SHP77 treated with DMSO at 0.1 percent for 48 hours (cell line): ENCODE measurements at regions not wholly inside any gene's neighbourhood (a gene's known extent, or its start where the extent isn't known, plus 50 kb on each side); places are given as distances from the start of the nearest gene placed in this dataset.
"Not testable (repeated sequence)": the region's sequence is repeated elsewhere in the genome, so short reads cannot be mapped to it uniquely, and the experiment has no call there.

Source experiments
- DNase-seq: peaks from one replicate; lab custom pipeline; 2025; lab: John Stamatoyannopoulos, UW

DNA sequence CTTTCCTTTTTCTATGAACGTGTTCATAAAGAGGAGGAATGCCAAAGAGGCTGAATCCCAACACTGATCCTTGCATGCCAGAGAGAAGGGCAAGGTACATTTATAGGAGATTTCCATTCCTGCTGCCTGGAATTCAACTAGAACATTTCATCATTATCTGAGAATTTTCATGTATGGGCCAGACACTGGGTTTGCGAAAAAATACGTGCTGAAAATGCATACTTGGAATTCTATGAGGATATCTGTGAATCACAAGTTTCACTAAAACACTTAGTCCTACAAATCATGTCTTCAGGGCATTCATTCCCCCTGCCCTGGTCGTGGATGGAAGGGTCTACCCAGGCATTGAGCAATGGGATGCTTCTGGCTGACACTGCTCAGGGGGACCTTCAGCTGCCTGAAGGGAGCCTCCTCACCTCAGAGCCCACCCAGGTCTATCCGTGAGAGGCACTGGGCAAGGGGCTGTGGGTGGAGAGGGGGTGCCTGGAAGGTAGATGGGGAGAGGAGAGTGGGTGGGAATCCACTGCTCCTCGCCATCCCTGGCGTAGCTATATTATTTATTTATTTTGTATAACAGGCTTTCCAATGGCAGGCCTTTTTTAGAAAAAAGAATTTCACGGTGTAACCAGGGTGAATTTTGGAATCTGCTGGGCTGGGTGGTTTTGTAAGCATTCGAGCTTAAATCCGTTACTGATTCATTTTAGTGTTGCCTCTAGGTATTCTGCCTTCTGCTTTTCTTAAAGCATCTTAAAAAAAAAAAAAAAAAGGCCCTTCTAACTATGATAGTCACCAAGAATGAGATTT lies 560.6 kb upstream of the ID2 start:
- DNase-seq: no peak

DNA sequence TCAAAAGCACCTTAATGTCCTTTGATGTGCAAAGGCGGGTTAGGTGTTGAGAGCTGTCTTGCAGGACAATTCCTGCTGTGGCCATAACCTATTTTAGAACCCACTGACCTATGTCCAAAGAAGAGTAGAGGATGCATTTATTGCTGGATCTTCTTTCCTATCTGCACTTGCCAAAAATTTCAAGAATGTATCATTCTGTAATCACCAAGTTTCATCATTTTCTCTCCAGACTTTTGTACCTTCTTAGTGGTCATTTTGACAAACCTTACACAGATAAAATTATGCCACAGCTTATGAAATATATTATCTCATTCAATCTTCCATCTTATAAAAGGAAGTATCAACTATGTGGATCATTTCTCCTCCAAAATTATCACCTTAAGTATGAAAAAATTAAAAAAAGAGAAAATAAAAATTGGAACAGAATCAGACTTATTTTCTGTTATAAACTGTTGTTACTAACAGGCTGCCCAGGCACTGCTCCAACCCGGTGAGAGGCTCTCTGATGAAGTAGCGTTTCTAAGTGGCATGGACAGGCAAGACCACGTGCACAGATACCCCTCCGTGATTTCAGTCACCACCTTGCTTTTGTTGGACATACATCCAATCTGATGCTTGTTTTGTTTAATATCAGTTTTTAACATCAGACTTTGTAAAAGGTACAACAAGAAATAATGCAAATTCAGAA lies 559.9 kb upstream of the ID2 start:
- DNase-seq: no peak

DNA sequence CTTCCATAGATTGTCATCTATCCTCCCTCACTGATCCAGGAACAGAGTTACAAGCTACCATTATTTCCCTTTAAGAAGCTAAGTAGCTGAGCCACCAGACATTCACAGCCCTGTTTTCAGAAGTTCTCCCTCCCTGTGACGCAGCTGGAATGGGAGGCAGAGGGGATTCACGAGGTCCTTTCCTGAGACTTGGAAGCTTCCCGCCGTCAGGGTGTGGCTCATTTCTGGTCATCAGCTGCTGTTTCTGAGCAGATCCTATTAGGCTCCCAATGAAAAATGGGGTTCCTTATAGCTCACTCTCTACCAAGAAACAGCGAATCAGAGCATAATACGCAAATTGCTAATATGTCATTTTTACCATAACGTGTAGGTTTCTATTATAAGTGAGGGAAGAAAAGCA lies 559.3 kb upstream of the ID2 start:
- no peak for DNase-seq

DNA sequence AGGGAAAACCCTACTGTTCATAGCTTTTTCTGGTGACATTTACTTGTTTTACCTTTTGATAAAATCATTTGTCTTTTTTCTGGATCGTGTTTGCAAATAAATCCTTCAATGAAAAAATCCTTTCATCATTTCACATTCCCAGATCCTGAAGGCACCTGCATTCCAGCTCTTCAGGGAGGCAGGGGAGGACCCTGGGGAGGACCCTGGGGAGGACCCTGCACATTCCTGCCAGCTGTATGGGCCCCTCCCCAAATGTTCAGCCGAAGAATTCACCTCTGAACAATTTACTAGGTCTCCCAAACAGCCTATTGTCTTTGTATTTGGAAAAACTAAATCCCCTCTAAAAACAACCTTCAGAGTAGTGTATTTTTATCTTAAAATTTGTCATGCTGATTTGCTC lies 558.4 kb upstream of the ID2 start:
- DNase-seq: no peak

DNA sequence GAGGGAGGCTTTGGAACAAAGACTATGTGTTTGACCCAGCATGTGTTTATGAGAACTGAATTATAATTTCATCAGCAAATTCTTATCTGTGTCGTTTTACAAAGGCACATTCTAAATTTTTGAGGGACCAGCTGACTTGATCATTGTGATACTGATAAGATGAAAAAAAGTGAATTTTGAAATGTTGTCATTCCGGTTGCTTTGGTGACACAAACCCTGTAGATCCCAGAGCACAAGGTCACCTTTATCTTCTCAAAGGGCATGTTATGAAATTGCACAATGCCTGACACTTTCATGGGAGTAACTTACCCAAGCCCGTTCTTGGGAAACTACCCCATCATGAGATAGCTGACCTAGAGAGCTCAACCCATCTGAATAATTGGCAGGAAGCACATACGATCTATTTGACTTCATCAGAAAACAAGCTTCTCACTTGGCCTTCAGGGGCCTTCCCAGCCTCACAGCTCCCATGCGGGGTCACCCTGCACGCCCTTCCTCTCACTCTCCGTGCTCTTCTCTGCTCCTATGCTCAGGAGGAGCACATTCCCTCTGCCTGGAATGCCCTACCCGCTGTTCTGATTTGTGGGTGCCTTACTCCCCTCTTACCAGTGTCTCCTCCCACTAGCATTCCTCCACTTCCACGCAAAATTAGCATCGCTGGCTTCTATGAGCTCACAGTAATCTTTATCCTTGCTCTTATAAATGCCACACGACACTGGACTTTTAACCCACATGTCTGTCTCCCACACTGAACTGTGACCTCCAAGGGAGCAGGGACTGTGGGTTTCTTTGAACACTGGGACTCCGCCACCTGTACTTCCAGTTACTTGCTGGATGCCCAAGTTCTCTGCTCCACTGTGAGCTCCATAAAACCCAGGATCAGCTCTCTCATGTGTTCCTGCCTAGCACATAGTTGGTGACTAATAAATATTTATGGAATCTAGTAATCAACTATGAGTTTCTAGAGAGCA lies 555.8 kb upstream of the ID2 start:
- DNase-seq: no peak

DNA sequence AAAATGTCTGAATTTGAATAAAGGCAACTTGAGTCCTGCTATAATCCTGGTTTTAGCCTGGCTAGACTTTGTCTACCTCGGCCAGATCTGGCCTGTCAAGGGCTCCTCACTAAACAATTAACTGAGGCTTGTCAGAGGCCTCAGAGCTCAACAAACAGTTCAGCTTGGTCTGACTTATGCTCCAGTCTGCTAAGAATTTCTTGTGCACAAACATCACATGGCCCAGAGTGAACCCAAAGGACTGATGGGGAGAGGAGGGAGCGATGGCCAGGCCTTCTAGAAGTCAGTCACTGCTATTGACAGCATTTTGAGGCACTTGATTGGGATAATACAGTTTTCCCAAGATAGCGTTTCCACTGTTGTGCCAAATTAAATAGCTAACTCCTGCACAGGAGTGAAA lies 555.1 kb upstream of the ID2 start:
- DNase-seq: no peak

DNA sequence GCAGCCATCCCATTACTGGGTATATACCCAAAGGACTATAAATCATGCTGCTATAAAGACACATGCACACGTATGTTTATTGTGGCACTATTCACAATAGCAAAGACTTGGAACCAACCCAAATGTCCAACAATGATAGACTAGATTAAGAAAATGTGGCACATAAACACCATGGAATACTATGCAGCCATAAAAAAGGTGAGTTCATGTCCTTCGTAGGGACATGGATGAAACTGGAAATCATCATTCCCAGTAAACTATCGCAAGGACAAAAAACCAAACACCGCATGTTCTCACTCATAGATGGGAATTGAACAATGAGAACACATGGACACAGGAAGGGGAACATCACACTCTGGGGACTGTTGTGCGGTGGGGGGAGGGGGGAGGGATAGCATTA lies 550.4 kb upstream of the ID2 start:
- DNase-seq: not testable (repeated sequence)

DNA sequence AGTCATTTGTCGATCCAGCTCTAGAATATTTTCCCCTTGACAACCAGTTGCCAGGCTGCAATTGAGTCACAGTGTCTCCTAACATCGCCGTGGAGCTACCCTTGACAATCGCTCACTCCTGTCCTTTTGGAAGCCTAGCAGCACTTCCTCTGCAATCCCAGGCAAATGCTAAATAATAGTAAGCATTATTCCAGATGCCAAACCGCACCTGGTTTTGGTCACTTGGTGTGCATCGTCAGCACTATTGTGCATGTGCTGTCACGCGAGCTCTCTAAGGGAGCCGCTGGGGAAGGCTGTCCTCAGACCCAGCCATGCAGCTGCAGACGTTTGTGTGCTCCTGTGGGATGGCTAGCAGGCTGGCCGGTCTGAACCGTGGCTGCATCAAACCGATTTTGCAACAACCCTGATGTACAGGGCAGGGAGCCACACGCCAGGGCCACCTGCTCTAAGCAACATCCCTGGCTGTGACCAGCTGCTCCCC lies 549.5 kb upstream of the ID2 start:
- DNase-seq: peak; percentile 92

DNA sequence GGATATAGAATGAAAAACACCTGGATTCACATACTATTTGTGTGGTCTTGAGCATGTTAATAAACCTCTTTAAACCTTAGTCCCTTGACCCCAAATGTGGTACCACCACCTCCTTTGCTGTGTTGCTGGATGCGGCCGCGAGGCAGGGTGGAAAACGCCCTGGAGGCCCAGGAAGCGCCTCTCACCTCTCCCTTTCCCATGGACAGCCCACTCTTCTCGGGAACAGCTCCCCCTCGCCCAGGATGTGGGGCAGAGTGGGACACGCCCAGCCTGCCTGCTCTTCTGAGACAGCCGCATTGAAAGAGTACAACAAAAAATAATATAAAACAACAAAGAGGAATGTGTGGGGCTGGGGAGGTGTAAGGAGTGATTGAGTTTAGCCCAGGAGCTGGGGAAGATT lies 549.0 kb upstream of the ID2 start:
- peak; percentile 84 for DNase-seq

DNA sequence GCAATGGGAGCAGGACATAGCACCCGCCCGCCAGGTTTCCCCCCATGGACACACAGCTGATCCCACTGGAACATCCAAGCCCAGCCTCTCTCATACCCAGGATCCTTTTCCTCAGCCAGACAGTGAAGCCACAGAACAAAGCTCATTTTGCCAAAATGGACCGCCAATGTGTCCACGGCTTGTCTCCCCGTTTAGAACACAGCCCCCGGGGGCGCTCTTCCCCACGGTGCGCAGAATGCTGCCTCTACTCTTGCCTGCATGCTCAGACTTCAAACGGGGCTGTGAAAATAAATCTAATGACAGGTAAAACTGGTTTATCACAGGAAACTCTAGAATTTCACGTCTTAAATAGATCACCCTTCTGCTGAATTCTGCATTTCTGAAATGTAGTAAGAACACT lies 548.5 kb upstream of the ID2 start:
- DNase-seq: peak; percentile 75

DNA sequence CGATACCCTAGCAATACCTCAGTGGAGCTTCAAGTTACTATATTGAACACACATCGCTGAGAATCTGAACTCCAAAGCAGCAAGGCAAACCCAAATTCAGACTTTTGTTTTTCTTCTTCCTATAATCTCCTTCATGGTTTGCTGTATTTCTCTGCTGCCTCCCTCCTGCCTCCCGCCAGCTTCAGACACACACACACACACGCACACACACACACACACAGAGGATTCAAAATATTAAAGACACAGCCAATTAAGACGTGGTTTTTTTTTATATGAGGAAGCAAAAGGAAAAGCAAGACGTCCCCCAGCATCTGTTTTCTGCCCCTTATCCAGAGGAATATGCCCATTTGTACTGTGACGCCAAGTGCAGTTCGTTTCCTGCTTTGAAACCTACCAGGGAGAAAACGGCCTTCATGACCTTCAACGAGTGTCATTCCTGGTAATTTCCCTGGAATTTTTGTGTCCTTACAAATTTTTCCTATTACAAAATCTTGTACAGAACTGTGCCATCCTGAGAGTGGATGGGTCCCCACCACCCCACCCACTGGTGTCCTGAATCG lies 547.9 kb upstream of the ID2 start:
- DNase-seq: peak; percentile 71

DNA sequence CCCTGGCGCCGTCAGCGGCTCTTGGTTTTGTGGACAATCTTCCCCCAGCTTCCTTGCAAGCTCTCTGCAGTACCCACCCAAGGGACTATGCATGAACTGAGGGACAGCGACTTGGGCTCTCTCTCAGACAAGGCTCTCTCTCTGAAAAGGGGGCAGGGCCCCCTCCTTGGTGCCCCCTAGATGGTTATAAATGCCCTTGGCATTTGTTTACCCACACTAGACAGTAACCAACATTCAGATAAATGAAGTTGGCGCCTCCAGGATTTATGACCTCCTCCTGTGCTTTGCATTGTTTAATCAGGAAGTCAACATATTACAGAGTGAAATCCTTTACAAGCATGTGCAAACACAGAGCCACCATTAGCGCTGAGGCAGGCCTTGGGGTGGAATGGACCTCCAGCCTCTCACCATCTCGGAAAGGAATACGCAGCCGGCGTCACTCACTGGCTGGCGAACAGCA lies 547.4 kb upstream of the ID2 start:
- peak; percentile 92 for DNase-seq

DNA sequence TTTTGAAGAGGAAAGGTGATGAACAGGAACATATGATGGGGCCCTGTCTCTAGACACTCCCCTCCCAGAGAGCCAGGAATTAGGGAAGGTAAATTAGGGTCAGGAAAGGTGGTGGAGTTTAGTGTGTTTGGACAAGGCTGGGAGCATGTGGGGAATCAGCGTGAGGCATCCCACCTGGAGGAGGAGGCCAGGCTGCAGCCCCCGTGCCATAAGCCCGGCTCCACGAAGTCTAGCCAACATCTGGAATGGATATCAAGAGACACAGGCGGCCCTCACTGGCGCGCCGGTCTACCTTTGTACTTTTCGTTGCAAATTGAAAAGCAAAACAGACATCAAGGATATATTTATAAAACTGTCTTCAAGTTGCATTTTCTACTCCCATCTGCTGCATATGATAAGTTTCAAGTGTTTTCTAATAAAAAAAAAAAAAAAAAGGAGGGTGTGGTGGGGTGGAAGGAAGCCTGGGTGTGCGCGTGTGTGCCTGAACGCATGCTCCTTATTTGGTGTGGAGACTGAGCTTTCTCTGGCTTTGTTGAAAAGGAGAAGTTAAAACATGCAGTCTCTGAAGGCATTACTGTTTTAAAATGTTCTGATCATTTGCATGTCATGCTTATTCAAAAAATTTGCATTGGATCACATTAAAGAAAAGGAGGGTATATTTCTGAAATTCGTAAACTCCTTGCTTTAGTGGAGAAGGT lies 546.7 kb upstream of the ID2 start:
- peak; percentile 86 for DNase-seq

DNA sequence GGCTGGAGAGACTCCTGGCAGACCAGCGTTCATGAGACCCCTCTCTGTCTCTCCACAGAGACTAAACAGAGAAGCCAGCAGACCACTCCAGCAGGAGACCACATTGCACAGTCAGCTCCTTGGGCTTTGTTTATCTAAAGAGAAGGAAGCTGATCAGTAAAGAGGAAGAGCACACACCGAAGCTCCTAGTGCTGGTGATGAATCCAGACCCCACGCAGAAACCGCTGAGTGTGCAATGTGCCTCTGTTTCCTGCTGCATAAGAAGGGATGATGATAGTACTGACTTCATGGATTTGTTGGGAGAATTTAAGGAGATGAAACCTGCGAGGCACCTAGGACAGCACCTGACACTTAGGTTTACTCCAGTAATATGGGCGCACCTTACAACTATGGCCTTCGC lies 544.1 kb upstream of the ID2 start:
- DNase-seq: no peak

DNA sequence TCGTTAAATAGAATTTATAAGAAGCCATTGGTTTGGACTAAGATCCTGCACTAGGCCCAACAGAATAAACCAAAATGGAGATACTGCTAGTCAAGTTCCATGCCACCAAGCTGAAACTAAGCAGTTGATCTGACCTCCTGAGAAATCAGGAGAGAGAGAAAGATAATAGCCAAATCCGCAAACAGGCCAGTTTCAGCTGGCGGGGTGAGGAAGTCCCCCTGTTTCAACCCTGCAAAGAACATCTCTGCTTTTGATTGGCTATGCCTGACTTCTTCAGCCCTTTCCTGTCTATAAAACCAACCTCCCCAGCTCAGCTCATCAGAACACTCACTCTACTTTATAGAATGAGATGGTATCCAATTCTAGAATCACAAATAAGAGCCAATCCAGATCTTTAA lies 543.3 kb upstream of the ID2 start:
- no peak for DNase-seq

DNA sequence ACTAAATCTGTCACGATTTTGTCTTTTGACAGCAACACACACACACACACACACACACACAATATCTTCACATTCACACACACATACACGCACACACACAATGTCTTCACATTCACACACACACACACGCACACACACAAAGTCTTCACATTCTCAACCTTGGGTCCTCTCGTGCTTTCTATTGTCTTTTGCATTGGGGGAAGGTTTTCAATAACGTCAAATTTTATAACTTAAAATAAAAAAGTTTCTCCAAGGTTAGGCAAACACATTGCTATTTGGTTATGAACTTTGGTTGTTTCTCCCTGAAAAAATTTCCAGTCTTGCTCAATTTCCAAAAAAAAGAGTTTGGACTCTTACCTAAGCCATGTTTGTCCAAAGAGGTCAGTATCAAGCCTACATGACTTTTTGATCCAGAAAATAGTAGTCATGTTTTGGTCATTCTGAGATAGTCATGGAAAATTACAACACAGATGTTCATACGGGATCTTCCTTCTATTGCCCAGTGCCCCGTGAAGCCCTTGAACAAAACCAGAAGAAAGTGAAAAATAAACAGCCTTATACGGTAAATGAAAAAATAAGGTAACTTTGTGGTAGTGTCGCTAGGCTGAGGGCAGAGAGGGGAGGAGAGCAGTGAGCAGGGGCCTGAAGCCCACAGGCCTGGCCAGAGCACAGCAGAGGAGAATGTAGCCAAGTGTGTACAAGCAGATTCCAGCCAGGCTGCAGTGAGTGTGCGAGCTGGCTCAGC lies 542.8 kb upstream of the ID2 start:
- no peak for DNase-seq

DNA sequence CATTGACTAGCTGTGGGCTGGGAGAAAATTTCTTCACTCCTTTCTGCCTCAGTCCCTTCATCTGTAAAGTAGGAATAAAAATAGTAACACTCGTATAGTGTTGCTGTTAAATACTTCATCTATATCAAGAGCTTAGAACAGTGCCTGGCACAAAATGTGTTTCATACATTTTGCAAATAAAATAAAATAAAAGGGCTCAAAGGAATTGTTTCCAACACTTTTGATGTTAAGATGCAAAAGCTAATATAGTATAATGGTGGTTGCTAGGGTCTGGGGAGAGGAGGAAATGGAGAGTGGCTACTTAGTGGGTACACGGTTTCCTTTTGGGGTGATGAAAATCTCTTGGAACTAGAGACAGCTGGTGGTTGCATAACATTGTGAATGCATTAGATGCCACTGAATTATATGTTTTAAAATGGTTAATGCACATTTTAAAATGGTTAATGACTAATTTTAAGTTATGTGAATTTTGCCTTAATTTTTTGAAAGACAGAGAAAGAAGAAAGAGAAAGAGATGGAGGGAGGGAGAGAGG lies 542.1 kb upstream of the ID2 start:
- no peak for DNase-seq

DNA sequence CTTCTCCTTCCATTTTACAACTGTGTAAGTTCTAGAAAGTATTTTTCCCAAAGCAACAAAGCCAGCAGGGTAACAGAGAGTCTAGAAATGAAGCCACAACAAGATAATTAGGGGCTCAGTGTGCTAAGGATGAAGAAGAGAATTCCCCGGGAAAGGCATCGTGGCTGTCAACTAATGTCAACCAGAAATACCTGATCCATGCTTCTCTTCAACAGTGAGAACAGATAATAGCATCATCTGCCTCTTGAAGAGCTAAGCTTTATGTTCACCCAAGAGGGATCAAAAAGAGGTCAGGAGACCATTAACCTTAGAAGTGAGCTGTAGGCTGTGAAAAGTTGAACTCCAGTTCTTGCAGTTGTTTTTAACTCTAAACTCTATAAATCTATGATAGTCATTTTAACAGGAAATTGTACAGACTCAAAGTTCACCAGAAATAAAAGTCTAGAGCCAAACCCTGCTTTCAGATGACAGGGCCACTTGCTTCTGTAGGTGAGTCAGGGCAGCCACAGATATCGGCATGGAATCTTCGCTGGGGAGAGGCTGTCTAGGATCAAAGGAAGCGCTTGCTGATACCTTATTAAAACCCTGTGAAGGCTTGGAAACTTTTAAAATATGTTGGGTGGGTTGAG lies 540.7 kb upstream of the ID2 start:
- DNase-seq: no peak

DNA sequence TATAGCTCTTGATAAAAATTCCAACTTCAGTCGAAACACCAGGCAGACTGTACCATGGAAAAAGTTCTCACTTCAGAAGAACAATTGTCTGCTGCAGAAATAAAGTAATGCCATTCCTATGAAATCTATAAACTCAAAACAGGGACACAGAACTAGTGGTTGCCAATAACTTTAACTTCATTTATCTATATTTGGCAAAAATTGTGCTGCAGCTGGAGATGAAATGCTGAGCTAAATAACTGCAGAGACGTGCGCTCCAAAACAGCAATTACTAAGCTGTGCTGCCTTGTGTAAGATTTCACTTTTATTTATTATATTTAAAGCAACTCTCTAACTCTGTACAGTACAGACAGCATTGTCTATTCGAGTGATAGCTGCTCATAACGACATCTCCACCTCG lies 540.1 kb upstream of the ID2 start:
- no peak for DNase-seq

DNA sequence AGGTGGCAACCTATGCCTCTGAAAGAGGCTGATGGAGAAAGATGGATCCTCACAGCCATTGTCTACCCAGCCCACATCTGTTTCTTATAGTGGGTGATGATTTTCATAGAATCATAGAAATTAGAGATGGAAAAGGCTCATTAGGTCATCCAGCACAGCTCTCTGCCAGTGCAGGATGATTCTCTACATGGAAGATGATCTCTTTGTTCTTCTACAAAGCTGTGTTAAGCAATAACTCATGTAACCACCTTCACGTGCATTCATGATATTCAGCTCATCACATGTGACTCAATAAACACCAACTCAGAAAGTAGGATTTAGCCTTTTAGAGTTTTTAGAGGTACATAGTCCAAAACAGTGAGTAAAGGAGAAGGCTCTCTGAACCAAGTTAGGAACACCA lies 539.4 kb upstream of the ID2 start:
- no peak for DNase-seq
